GM21381 (cell line): ENCODE measurements at regions not wholly inside any gene's neighbourhood (a gene's known extent, or its start where the extent isn't known, plus 50 kb on each side); places are given as distances from the start of the nearest gene placed in this dataset.
"Not testable (repeated sequence)": the region's sequence is repeated elsewhere in the genome, so short reads cannot be mapped to it uniquely, and the experiment has no call there.

Source experiments
- ATAC-seq: cut with Tn5 transposase; IDR thresholded peaks from one replicate; pipeline ENCODE4 v1.9.1; 2021; ENCODE audit warnings: mild to moderate bottlenecking, moderate library complexity; ENCODE audit not compliant: unreplicated experiment

DNA sequence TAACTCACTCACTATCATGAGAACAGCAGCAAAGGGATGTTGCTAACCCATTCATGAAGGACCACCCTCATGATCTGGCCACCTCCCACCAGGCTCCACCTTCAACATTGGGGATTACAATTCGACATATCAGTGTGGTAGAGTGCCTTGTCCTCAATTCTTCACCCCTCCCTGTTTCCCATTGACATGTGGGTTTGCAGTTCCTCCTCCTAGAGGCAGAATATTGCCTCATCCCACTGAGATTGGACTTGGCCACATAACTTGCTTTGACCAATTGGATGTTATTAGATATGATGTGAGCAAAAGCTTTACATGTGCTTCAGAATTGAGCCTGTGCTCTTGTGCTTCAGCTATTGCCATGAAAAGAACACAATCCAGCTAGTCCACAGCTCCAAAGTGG, 217.0 kb upstream of the CXCR4 start:
- no peak for ATAC-seq

DNA sequence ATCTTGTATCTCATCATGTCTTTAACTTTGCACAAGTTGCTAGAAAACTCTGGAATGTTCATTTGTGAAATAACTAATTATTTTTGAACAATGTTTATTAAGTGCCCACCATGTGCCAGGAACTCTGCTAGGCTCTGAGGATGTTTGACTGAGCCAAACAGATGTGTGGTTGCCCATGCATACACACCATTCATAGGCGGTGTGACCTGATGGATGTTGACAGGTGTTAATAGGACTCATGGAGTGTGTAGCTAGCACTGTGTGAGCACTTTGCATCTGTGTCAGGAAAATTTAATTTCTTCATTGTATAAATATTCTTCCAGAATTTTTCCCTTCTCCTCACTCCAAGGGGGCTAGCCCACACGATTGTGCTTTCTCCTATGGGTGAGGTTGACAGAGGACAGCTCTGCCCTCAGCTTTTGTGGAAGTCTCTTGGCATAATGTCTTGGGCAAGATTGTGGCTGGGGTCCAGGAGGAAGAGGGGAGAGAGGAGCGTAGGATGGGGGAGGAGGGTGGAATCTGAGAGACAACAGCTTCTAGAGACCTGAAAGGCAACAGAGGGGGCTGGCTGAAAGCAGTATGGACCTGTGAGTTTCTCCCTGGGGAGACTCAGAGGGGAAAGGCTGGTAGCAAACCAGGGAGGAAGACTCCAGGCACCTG, 214.6 kb upstream of the CXCR4 start:
- no peak for ATAC-seq

DNA sequence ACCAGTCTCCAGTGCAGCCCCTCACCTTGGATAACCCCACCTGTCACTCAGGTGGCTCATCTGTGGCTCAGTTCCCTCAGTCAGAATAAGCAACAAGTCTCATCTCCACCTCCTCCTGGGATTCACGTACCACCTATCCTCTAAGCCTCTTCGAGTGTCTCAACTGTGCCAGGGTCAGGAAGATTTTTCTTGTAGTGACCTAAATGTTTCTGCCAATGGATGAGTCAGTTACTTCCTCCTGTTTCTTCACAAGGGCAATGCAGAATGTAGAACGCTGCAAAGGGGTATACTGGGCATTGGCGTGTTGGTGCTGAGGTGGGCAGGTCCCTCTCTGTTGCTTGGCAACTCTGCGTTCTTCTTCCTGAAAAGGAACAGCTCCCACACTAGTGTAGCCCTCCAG, 213.3 kb upstream of the CXCR4 start:
- ATAC-seq, result no peak

DNA sequence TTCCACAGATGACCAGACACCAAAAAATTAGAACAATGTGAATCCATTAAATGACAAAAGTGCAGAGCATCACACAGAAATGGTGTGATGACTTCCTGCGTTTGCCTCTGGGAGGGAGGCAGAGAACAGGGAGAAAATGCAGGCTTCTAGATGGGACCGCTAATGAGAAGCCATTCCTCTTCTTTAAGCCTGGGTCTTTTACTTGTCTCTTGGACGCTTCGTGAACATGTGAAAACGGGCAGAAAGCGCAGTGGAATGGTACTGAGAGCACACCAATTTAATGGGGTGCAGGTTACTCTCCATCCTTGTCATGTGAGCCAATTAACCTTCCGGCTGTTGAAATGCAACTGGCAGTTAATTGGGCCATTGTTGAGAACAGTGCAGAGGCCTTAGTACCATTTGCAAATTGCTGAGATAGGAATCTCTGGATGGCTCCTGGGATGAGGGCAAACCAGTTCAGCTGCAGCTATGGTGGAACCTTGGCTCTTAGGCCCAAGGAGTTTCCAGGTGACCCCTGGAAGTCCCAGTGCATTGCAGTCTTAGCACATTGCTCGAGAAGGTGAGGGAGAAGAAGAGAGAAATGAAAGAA, 210.4 kb upstream of the CXCR4 start:
- no peak for ATAC-seq

GRCh38 chr2:136327162-136327852, 209.4 kb upstream of the CXCR4 start:
- peak; percentile 89 for ATAC-seq

DNA sequence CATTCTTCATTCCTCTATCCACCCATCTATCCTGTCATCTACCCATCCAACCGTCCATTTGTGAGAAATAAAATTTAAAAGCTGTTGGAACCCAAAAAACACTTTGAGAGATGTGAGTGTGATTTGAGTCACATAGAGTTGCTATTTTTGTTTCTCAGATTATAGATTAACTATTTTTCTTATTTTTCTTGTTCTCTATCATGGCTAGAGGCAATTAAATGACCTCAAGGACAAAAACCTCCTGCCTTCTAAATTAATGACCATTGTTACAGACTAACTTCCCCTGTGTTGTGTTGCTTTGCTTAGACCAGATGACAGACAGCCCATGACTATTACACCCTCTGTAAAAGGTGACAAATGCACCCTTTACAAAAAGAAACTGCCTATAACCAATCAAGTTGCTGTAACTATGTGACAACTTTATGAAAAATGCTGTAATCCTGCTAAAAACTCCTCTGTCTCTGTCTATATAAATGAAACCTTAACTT, 207.9 kb upstream of the CXCR4 start:
- no peak for ATAC-seq

DNA sequence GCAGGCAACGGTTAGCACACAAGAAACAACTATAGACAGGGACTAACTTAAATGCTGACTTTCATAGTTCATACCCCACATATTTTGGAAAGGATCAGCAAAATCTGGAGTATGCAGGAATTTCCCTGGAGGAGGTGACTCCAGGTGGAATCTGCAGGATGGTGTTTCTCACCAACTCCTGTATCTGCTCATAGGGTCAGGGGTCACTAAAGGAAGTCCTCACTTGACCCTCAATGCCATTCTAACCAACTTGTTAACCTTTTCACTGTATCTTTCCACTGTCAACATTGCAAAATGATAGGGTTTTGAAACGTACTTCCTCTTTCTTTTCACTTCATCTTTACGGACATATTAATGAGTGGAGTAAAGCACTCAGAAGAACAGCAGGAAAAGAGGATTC, 207.0 kb upstream of the CXCR4 start:
- ATAC-seq, result no peak

DNA sequence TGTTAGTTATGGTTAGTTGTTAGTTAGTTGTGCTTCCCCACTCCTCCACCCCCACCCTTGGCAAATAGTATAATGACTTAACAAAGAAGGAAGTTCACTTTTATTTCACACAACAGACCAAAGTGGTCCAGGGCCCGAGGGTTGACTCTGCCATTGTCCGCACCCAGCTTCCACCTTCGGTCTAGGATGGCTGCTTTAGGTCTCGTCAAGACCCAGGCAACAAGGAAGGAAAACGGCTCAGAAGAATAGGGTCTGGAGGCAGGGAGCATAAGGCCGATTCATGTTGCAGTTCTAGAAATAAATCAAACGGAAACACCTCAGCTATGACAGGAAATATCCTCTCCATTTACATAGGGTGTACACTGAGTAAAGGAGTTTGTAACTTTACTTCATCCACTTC, 206.0 kb upstream of the CXCR4 start:
- no peak for ATAC-seq

- no peak for ATAC-seq
Measured at GRCh38 chr2:136323195-136323594, 205.2 kb upstream of the CXCR4 start.

- no peak for ATAC-seq
Measured at GRCh38 chr2:136322428-136322827, 204.5 kb upstream of the CXCR4 start.

DNA sequence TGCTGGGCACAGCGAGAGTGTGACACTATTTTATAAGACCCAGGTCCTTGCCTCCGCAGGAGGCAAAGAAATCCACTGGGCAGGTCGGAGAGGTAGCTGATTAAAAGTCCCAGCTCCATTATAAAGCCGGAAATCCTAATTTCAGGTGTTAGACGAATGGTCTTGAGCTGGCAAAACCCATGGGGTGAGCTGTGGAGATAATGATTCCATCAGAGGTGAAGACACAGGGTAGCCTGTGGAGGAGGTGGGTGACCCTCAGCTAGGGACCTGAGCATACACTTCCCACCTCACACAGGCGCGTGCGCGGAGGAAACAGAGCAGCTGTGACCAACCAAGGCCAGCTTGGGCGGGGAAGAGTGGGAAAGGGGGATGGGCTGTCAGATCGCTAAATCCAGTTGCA, 201.7 kb upstream of the CXCR4 start:
- ATAC-seq, result no peak

- ATAC-seq, result peak; percentile 44
Measured at GRCh38 chr2:136319237-136319636, 201.3 kb upstream of the CXCR4 start.

- ATAC-seq, result no peak
Measured at GRCh38 chr2:136314240-136314639, 196.3 kb upstream of the CXCR4 start.

DNA sequence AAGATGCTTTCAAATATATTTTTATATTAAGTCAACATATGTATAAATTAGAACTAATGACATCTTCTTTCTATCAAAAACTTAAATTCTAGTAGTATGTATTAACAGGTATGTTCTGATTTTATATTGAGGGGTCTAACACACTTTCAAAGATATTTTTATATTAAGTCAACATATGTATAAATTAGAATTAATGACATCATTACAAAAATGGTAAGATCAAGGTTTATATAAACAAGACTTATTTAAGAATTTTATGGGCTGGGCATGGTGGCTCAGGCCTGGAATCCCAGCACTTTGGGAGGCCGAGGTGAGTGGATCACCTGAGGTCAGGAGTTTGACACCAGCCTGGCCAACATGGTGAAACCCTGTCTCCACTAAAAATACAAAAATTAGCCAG, 194.6 kb upstream of the CXCR4 start:
- ATAC-seq, result not testable (repeated sequence)

GRCh38 chr2:136310797-136311603, 193.1 kb upstream of the CXCR4 start:
- ATAC-seq, result no peak

DNA sequence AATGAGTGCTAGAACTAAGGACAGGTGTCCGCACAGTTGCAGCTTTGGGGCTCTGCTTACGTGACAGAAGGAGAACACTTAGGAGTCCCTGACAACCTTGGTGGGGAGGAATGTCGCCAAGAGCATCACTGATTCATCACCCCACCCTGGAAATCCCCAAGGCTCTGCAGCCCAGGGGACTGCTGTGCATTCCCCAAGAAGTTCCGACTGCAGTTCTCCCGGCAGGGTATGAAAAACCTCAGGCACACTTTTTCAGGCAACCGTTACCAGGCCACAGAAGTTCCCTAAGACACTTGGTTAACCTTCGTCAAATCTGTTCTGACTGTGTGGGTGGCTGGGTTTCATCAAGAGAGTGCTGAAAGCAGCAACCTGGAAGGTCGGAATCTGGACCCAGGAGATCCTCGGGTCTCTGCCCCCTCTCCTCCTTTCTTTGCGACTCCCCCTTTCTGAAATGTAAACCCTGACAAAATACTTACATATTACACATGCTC, 192.1 kb upstream of the CXCR4 start:
- no peak for ATAC-seq

DNA sequence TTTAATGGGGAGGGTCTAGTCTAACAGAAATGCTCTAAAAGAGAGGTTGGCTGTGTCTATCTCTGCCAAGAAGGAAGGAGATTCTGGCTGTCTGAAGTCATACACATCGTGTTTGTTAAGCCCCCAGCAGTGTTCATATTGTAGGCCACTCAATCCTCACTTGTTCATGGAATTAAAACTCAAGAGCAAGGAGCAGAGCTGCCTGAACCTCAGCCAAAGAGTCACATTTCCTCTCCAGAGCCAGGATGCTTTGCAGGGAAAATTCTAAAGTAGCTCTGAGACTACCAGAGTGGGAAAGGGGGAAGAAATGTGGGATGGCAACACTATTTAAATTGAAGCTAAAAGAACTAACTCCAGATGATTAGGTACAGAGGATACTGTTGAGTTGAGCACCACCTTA, 190.7 kb upstream of the CXCR4 start:
- no peak for ATAC-seq

DNA sequence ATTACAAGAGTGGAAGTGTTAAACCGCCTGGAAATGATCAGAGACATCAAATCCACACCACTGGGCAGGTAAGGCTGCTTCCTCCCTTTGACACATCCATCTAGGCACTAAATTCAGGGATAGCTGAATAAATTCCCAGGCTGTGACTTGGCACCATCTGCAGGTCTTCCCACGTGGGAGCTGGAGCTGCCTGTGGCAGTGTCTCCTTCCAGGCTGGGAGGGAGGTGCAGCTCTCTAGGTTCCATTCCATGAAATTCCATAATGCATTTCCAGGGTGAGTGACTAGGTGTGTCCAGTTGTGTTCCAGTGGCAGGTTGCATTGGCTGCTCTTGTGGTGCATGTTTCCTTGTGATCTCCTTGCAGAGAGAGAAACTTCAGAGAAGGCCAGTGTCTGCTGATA, 188.9 kb upstream of the CXCR4 start:
- ATAC-seq, result no peak

GRCh38 chr2:136305517-136306192, 187.7 kb upstream of the CXCR4 start:
- ATAC-seq, result peak; percentile 95

DNA sequence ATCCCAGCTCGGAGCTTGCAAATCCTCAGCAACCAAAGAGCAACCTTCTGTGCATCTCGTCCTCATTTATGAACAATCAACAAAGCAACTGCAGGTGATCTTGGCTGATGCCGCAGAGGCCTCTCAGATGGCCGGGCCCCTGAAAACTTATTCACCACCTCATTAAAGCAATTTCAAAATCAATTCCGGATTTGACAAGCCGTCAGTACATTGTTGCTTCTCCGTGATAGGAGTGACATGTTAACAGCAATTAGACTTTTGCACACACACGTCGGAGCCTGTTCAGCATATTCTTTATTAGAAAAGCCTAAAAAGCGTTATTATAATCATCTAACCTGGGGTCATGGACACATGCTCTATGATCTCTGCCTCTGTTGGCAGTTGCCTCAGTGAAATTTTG, 183.1 kb upstream of the CXCR4 start:
- no peak for ATAC-seq

DNA sequence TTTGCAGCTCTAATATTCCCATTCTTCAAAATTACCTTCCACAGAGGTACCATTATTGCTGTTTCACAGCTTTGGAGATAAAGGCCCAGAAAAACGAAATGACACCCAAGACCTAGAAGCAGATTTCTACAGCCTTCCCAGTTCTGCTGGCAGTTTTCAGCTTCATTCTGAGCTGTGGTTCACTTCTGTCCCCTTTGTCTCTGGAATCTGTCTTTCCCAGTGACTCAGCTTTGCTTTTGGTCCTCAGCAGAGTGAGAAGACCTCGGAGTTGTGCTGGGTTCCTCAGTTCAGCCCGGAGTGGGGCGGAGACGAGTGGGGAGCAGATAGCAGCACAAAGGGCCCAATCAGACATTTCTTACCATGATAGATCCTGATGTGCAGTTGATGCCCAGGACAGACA, 180.7 kb upstream of the CXCR4 start:
- ATAC-seq, result no peak
